HG02759 (cell line): ENCODE measurements at regions not wholly inside any gene's neighbourhood (a gene's known extent, or its start where the extent isn't known, plus 50 kb on each side); places are given as distances from the start of the nearest gene placed in this dataset.

Experiments
- ATAC-seq: cut with Tn5 transposase; IDR thresholded peaks from one replicate; pipeline ENCODE4 v1.9.1; 2021; ENCODE audit warnings: mild to moderate bottlenecking, moderate library complexity; ENCODE audit not compliant: unreplicated experiment

DNA sequence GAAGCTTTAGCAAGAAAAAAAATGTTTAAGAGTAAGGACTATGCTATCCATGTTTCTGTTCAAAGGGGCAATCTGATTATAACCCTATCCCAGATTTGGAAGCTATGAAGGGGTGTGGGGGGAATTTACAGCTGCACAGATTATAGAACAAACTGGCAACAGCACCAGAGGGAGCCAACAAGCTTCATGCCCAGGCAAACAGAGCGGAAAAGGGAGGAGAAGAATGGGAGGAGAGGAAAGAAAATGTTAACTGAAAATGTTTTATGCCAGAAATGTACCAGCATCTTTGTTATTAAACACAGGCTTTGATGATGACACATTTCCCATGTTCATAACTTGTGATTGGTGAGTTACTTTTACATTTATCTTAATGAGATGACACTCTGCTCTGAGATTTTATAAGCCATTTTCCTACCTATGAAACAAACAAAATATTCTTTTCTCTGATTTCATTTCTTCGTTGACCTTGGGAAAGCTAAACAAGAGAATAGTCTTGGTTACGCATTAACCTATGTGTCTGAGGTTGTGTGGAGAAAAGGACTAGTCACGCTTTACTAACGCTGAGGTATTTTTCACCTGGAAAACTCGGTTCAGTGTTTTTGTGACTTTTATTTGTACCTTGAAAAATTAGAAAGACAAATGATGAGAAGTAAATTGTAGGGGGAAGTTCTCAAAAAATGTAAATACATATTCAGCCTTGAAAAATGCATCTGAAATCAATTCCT, 235.8 kb upstream of the MIR17HG start:
- no peak for ATAC-seq

DNA sequence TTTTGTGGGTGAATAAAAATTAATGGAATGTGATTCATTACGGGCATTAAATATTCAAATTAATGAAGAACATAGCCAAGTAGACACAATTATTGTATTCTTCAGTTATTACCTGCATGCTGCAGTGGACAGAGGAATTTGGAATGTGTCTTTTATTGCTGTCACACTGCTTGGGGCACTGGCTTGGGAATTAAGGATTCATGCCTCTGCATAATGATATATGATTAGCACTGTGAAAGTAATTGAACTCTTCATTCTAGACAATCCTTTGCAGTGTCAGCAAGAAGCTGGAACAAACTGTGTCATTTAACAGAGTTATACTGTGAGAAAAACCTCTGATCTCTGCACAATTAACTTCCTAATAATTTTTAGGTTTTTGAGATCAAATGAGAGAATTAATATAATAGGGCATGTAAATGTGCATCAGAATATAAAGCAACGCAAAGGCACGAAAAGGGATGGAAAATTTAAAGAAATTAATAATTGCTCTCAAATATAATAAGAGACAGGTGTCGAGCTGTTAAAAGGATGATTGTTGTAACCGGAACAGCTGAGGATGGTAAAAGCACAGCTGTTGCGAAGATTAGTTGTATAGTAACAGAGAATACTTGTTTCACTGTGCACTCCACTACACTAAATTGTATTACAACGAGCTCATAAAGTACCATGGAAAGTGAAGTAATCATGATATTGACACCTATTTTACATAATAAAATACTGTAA, 235.1 kb upstream of the MIR17HG start:
- no peak for ATAC-seq

DNA sequence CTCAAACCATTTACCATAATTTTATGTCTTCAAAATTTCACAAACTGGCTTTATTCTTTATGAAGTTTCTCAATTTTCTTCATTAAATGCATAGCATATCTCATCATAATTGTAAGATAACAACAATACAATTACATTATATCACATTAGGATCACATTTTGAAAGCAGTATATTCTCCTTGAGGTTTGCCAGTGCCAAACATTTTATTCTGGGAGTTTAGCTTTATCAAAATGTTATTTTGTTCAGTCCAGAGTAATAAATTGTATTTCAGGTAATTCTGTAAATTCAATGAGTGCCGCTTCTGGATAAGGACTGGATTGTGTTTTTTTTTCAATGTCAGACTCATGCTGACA, 234.6 kb upstream of the MIR17HG start:
- no peak for ATAC-seq

DNA sequence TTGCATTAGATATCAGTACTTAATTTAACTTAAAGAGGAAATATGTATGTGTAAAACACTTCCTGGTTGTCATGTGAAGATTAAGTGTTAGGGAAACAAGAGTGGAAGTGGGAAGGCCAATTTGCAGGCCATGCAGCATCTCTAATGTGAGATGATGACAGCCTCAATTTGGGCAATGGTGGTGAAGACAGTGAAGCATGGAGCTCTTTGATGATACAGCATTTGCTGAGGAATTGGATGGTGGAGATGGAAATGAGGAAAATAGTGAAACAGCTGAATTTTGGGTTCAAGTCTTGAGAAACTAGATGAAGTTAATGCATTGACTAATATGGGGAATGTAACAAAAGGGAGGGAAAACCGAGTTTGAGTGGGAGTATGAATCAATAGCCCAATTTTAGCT, 231.7 kb upstream of the MIR17HG start:
- ATAC-seq, result no peak

DNA sequence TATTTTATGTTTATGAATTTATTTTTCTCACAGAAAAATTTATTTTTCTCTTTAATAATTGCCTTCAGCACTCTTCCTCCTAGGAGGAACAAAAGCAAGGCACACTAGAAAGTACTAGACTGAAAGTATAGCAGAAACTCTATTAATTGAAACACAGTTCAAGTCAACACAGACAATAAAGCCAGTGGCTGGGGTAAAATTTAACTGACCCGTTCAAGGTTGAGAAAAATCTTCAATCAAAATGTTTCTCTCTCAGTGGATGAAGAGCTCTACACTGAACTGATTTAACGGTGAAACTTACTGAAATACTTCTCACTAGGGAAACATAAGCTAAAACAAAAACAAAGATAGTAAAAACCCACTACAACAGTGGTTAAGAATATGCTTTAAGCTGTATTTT, 230.1 kb upstream of the MIR17HG start:
- no peak for ATAC-seq

DNA sequence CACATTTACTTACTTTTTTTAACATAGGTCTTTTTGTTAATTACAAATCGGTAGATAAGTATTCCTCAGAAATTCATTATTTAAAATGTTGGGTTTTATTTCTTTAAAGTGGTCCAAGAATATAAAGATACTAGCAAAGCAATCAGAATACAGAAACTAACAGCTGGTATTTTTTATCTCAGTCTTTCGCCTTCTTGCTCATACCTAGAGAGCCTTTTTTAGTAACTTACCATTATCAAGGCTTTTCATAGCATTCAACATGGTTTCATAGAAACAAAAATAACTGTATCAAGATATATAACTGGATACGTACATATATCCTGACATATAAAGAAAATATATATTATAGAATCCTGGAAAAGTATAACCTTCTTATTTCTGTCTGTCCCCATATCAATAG, 227.8 kb upstream of the MIR17HG start:
- ATAC-seq, result no peak

DNA sequence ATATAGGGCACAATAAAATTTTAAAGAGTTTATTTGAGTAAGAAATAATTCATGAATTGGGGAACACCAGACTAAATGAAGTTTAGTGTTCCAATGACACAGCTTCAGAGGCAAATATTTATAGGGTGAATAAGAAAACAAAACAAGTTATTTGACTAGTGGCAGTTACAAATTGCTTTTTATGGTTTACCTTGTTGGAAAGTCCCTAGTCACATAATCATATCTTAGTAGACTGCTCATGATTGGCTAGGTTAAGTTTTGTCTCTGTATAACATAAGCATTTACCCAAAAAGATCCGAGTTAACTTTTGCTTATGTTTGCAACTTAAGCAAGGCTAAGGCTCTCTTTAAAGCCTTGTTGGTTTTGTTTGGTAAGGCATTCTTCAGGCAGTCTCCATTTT, 224.7 kb upstream of the MIR17HG start:
- no peak for ATAC-seq

DNA sequence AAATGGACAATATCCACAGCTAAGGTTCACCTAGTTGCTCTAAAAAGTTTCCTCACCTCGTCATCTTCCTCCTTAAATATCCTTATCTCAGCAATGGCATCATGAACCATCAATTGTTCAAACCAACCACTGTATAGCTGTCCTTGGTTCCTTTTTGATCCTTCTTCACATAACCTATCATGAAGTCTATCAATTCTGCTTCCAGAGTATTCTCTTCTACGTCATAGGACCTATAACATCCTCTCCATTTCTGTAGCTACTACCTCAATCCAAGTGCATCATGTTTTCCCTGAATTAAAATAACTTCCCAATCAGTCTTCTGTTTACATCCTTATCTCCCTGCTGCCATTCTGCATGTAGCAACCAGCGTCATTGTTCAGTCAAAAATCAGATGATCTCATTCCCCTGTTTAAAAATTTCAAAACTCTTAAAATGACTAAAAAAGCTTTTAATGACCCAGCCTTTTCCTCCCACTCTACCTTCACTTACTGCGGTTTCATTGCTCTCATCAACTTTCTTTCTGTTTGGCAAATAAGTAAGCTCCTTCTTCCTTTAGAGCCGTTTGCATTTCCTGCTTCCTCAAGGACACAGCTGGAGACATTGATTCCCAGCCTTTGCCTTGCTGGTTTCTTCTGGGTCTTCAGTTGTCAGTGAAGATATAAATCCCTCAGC, 223.9 kb upstream of the MIR17HG start:
- ATAC-seq, result peak; percentile 52

DNA sequence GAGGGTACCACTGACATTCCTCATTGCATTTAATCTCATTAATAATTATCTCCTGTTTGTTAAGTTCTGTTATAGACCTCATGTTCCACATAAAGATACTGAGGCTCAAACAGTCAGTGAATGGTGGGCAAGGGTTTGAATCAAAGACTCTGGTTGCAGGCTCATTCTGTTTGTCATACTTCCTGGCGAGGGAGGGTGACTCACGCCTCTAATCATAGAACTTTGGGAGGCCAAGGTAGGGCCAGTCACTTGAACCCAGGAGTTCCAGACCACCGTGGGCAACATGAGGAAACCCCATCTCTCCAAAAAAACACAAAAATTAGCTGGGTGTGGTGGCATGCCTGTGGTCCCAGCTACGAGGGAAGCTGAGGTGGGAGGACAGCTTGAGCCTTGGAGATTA, 220.7 kb upstream of the MIR17HG start:
- ATAC-seq, result no peak

DNA sequence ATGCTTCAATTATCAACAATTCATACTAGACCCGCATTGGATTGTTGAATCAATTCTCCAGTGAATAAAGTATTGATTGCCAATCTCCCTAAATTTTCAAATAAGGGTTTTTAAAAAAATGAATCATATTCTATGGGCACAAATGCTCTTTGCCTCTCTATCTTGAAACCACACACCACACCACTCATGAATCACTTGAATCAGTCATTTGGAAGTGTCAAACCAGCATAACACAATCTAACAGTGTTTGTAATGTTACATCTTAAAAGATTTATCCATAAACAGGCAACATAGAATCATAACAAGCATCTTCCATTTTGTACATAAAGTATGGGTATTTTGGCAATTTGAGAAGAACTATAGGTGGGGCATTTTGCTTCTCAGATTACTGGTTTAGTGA, 219.5 kb upstream of the MIR17HG start:
- ATAC-seq, result no peak

DNA sequence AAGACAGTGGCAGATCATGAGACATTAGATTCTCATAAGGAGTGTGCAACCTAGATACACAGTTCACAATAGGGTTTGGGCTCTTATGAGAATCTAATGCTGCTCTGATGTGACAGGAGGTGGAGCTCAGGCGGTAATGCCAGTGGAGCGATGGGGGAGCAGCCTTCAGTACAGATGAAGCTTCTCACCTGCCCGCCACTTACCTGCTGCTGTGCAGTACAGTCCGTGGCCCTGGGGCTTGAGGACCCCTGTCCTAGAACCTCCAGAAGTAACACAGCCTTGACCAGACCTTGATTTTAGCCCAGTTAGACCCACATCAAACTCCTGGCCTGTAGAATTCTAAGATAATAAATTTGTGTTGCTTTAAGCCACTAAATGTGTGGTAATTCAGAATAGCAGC, 215.1 kb upstream of the MIR17HG start:
- ATAC-seq, result no peak

DNA sequence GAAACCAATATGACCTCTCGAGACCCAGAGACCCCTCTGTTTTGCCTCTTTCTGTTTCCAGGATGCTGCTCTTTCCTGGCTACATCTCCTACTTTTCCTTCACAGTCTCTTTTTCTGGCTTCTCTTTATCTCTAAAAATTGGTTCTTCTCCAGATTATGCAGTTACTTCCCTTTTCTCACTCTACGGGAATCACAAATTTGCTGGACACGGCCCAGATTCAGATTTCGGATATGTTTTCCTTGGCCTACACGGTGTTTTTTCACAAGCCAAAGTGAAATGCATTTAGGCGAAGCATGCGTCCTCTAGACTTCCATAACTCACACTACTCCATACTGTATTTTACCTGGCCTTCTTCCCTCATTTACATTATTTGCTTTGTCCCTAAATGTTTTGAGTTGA, 214.7 kb upstream of the MIR17HG start:
- ATAC-seq, result no peak

DNA sequence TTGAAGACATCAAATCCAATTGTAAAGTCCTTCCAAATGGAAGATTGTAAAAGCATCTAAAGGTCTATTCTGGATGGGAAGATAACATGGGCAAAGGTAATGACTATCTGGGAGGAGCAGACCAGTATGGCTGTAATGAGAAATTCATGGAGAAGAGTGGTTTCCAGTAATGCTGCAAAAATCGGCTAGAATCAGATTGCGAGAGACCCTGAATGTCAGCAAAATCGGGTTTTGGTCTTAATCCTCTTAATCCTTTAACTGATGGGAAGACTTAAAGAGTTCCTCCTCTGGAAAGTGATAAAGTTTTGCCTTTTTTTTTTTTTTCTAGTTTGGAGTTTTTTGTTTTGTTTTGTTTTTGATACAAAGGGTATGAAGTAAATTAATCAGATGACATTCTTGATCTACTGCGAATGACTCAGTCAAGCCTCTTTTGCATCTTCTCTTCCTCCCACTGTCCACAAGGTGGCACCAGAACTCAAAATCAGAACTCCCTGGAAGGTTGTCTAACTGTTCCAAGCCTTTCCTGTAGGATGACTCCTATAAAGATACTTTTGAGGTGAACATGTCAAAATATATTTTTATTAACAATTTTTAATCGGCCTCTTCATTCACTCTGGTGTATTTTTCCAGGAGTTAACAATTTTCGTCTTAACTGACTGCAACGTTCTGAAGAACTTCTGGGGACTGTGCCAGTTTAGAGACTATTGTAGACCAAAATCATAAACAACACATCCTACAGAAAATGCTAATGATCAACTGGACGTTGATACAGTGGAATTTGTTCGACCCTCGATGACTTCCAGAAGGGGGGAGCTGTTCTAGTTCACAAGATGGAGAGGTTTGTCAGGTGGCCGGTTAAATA, 213.3 kb upstream of the MIR17HG start:
- ATAC-seq, result peak; percentile 88

DNA sequence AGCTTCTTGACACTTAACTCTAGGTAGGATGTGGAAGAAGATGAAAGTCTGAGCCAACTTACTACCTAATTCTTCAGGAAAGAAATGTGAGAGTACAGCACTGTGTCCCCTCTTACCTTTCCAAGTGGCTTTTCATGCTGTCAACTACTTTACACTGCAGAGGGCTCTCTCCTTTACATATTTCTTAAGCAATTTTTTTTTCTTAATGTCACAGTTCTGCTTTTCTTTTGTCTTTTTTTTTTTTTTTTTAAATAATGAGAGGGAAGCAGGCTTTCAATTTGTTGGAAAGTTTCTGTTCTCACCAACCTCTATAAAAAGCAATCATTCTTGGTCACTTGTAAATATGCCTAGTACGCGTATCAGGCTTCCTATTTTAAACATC, 212.7 kb upstream of the MIR17HG start:
- ATAC-seq, result peak; percentile 5

DNA sequence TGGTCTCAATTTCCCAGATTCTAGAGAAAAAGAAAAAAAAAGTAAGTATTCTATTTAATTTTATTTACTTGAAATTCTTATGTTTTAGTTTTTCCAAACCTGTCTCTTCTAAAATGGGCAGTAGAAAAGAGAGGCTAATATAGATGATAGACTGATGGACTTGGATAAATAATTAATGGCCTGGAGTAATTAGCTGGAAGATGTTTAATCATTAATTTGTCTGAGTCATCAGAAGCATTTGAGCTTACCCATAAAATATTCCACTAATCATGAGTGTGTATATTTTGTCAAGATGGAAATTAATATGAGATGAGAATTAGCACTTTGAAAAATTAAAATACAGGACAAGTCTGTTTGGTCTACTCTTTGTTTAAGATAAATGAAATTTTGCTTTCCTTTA, 212.1 kb upstream of the MIR17HG start:
- no peak for ATAC-seq

DNA sequence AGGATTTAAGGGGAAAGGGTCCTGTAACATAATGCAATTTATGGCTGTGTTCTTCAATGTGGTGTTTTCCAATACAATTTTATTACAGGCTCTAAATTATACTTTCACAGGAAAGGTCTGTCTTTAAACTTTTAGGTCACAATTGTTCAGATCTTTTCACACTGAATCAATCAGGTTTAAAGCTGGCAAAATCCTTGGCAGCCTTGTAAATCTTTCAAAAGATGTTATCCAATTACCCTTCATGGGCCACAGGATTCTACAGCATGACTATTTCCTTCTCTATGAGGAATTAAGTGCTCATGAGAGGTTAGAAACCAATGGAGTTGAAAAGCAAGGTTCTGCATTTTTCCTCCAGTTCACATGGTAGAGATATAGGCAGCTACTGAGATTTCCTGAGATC, 211.5 kb upstream of the MIR17HG start:
- ATAC-seq, result no peak

DNA sequence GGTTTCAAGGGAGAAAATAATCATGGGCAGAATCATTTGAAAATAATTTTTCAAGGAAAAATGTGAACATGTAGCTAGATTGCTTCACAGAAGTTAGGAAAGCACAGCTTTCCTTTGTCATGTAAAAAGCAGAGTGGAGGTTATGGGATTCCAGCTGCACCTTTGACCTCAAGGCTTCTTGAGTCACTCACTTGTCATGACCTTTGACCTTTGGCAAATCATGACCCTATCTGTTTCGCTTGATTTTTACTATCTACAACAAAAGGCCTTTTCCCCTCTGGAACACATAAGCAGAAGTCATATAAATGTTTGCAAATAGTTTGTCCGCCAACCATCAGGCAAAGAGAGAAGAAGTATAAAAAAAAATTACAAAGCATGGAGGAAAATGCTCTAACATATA, 210.7 kb upstream of the MIR17HG start:
- no peak for ATAC-seq

DNA sequence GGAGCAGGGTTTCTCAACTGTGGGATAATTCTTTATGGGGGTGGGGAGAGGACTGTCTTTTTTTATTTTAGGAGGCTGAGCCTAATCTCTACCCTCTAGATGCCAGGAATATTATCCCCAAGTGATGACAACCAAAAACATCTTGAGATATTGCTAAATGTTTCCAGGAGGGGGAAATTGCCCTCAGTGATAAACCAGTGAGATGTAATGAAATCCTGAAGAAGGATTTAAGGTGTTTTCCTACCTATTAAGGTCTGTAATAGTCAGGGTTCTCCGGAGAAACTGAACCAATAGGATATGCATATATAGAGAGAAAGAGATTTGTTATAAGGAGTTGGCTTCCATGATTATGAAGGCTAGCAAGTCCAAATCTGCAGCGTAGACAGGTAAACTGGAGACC, 208.3 kb upstream of the MIR17HG start:
- no peak for ATAC-seq

DNA sequence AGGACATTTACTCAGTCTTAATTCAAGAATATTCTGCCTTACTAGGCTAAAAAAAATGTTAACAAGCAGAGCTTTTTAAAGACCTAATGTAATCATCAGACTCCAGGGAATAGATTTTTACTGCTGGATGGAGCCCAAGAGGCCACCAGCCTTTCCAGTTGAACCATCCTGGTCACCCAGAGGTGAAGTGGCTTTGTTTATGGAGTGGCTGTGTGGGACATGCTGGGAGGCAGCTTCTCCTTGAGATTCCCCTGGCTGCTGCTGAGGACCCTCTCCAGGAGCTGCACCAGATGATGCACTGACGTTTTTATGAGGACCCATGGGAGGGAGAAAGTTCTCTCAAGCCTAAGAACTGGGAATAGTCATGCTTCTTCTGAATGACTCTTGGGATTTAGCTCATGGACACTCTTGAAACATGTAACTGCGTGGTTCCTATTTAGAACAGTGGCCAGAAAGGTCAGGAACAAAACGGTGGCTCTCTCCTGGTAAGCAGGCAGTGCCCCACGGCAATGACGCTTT, 205.9 kb upstream of the MIR17HG start:
- no peak for ATAC-seq

DNA sequence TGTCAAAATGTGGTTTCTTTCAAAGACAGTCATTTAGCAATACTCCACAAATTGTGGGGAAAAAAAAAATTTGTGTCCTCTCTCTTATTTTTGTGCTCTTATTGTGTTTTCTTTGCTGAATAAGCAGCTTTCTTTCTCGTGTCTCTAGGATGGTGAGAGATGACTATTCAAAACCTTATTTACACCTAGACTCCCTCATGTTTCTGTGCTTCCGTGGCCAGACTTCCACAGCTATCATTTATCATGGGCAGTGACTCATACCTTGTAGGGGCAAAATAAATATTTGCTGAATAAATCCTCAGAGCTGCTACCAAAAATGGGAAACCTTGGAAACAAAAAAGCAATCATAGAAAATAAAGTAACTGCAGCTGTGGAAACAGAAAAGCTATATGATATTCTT, 204.9 kb upstream of the MIR17HG start:
- ATAC-seq, result no peak

DNA sequence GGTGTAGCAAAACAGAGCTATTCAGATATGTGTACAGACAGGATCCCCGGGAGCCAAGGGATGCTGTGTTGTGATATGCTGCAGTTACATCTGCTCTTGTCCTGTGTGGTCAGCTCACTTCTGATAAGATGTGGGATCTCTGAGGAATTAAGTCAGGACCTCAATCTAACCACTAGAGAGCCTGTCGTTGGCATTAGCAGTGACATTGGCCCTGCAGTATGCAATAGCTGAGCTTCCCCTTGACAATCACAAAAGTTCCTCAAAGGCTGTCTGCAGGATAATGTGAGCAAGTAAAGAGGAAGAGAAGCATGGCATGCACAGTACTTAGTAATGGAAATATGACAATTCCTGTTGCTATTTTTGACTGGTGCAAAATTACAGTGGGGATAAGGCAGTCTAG, 203.4 kb upstream of the MIR17HG start:
- ATAC-seq, result no peak
